Astrocyte (in vitro differentiated cells and primary cell): ENCODE measurements at regions not wholly inside any gene's neighbourhood (a gene's known extent, or its start where the extent isn't known, plus 50 kb on each side); places are given as distances from the start of the nearest gene placed in this dataset.
"Not testable (repeated sequence)": the region's sequence is repeated elsewhere in the genome, so short reads cannot be mapped to it uniquely, and the experiment has no call there.

Experiments used
- DNase-seq: peaks from one replicate; pipeline ENCODE4 v3.0.0-alpha.2; 2010; ENCODE audit warnings: low read depth
- FAIRE-seq: peaks from 2 replicates; lab custom pipeline; 2011; peaks lifted over from hg19 to GRCh38; lab: Jason Lieb, UNC
- H2AFZ ChIP-seq: 2 replicates; pipeline ENCODE4 v1.6.0; 2012; ENCODE audit warnings: low read depth, low read length, inconsistent platforms
- H3K27ac ChIP-seq: 2 replicates; pipeline ENCODE4 v1.5.1; 2011; ENCODE audit warnings: low read depth, low read length, inconsistent platforms
- H3K27me3 ChIP-seq: 2 replicates; pipeline ENCODE4 v1.6.0; 2011; ENCODE audit warnings: low read length, inconsistent platforms; ENCODE audit not compliant: insufficient read depth
- H3K36me3 ChIP-seq: 2 replicates; pipeline ENCODE4 v1.5.1; 2011; ENCODE audit warnings: low read length, inconsistent platforms; ENCODE audit not compliant: insufficient read depth
- H3K4me1 ChIP-seq: 2 replicates; pipeline ENCODE4 v1.5.1; 2011; ENCODE audit warnings: low read length, inconsistent platforms; ENCODE audit not compliant: insufficient read depth
- H3K4me2 ChIP-seq: 2 replicates; pipeline ENCODE4 v1.6.0; 2012; ENCODE audit warnings: low read length, inconsistent platforms
- H3K4me3 ChIP-seq: 2 replicates; pipeline ENCODE4 v1.5.1; 2011; ENCODE audit warnings: low read depth, mild to moderate bottlenecking, low read length, inconsistent platforms; ENCODE audit not compliant: insufficient read depth
- H3K79me2 ChIP-seq: 2 replicates; pipeline ENCODE4 v1.6.0; 2012; ENCODE audit warnings: mild to moderate bottlenecking, low read length, inconsistent platforms; ENCODE audit not compliant: insufficient read depth
- H3K9ac ChIP-seq: 2 replicates; pipeline ENCODE4 v1.6.0; 2012; ENCODE audit warnings: mild to moderate bottlenecking, low read length, inconsistent platforms
- H3K9me3 ChIP-seq: 2 replicates; pipeline ENCODE4 v1.5.1; 2012; ENCODE audit warnings: low read depth, mild to moderate bottlenecking, low read length, inconsistent platforms; ENCODE audit not compliant: insufficient read depth
- H4K20me1 ChIP-seq: 2 replicates; pipeline ENCODE4 v1.6.0; 2012; ENCODE audit warnings: low read length, inconsistent platforms; ENCODE audit not compliant: insufficient read depth
- H3K27ac Mint-ChIP-seq: one replicate; pipeline ENCODE4 v1.8.0; 2021; ENCODE audit warnings: mild to moderate bottlenecking, mixed read lengths; ENCODE audit not compliant: unreplicated experiment
- H3K27me3 Mint-ChIP-seq: one replicate; pipeline ENCODE4 v1.8.0; 2021; ENCODE audit warnings: low read depth, mixed read lengths; ENCODE audit not compliant: unreplicated experiment
- H3K36me3 Mint-ChIP-seq: one replicate; pipeline ENCODE4 v1.8.0; 2021; ENCODE audit warnings: low read depth, mixed read lengths; ENCODE audit not compliant: unreplicated experiment
- H3K4me1 Mint-ChIP-seq: one replicate; pipeline ENCODE4 v1.8.0; 2021; ENCODE audit warnings: low read depth, mixed read lengths; ENCODE audit not compliant: unreplicated experiment
- H3K4me3 Mint-ChIP-seq: one replicate; pipeline ENCODE4 v1.8.0; 2021; ENCODE audit warnings: mild to moderate bottlenecking, moderate library complexity, mixed read lengths; ENCODE audit not compliant: unreplicated experiment
- H3K9me3 Mint-ChIP-seq: one replicate; pipeline ENCODE4 v1.8.0; 2021; ENCODE audit warnings: mild to moderate bottlenecking, mixed read lengths; ENCODE audit not compliant: unreplicated experiment
- EZH2 ChIP-seq: IDR thresholded peaks from 2 replicates; pipeline ENCODE4 v1.6.1; 2012; ENCODE audit warnings: mild to moderate bottlenecking, low read length, inconsistent platforms; ENCODE audit not compliant: insufficient read depth
- TF ChIP-seq, protein P1 (sequence below): IDR thresholded peaks from 2 replicates; pipeline ENCODE4 v1.5.1; 2011; ENCODE audit warnings: low read depth, mild to moderate bottlenecking, inconsistent platforms, low read length, moderate library complexity; ENCODE audit not compliant: insufficient read depth

DNA sequence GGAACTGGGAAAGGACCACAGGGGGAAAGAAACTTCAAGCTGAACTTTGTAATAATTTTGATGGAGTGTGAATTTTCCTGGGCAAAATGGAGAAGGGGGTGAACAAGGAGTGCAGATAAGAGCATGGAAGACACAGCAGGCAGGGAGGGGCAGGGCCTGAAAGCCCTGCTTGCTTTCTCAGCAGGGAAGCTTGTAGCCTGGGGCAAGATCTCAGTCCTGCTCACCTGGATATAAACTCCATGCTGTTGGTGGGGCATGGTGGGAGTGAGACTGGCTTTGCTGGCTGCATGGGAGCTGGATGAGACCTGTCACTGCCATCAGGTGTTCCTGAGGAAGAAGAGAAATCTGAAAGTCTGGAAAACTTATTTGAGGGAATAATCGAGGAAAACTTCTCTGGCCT lies 58.7 kb upstream of the RC3H1 start:
- Histone ChIP-seq H3K4me2 (no peak overlapping the region), H3K9ac (no peak overlapping the region), H3K9me3 (no peaks in the 10 kb centered on the region), H4K20me1 (no peaks in the 10 kb centered on the region), H3K4me3 (no peak overlapping the region), H3K36me3 (no peaks in the 10 kb centered on the region), H3K4me1 (no peaks in the 10 kb centered on the region), H3K27ac (no peak overlapping the region), H3K27me3 (no peaks in the 10 kb centered on the region), H3K79me2 (no peaks in the 10 kb centered on the region), H2AFZ (no peak overlapping the region)
- Mint-ChIP-seq H3K9me3 (peaks cover 13% of the 10 kb centered on the region), H3K27ac (no peak overlapping the region), H3K36me3 (peaks cover 3% of the 10 kb centered on the region), H3K4me1 (no peaks in the 10 kb centered on the region), H3K4me3 (no peak overlapping the region), H3K27me3 (peaks cover 3% of the 10 kb centered on the region)
- DNase-seq (no peak), FAIRE-seq (peak; percentile 65)
- TF ChIP-seq, protein P1, sequence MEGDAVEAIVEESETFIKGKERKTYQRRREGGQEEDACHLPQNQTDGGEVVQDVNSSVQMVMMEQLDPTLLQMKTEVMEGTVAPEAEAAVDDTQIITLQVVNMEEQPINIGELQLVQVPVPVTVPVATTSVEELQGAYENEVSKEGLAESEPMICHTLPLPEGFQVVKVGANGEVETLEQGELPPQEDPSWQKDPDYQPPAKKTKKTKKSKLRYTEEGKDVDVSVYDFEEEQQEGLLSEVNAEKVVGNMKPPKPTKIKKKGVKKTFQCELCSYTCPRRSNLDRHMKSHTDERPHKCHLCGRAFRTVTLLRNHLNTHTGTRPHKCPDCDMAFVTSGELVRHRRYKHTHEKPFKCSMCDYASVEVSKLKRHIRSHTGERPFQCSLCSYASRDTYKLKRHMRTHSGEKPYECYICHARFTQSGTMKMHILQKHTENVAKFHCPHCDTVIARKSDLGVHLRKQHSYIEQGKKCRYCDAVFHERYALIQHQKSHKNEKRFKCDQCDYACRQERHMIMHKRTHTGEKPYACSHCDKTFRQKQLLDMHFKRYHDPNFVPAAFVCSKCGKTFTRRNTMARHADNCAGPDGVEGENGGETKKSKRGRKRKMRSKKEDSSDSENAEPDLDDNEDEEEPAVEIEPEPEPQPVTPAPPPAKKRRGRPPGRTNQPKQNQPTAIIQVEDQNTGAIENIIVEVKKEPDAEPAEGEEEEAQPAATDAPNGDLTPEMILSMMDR, result no peak
- no peak for TF ChIP-seq EZH2

DNA sequence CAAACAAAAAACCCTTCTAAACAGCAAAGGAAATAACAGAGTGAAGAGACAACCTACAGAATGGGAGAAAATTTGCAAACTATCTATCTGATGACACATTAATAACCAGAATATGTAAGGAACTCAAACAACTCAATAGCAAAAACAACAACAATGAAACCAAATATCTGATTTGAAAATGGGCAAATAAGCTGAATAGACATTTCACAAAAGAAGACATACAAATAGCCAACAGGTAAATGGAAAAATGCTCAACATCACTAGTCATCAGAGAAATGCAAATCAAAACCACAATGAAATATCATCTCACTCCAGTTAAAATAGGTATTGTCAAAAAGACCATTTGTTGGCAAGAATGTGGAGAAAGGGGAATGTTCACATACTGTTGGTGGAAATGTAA lies 57.6 kb upstream of the RC3H1 start:
- peaks cover 3% of the 10 kb centered on the region for H3K36me3 Mint-ChIP-seq
- H3K9me3 Mint-ChIP-seq, result peaks cover 11% of the 10 kb centered on the region
- no peaks in the 10 kb centered on the region for H3K79me2 ChIP-seq
- H3K36me3 ChIP-seq, result no peaks in the 10 kb centered on the region
- peaks cover 3% of the 10 kb centered on the region for H3K27me3 Mint-ChIP-seq
- no peak overlapping the region for H3K4me3 ChIP-seq
- DNase-seq (no peak), FAIRE-seq (no peak)
- H3K9me3 ChIP-seq, result no peaks in the 10 kb centered on the region
- no peaks in the 10 kb centered on the region for H4K20me1 ChIP-seq
- peaks cover 2% of the 10 kb centered on the region for H3K4me1 Mint-ChIP-seq
- H3K4me2 ChIP-seq, result no peak overlapping the region
- H3K4me3 Mint-ChIP-seq, result no peak overlapping the region
- H3K4me1 ChIP-seq, result no peaks in the 10 kb centered on the region
- TF ChIP-seq, protein P1, result no peak
- no peak overlapping the region for H3K27ac ChIP-seq
- H3K27me3 ChIP-seq, result no peaks in the 10 kb centered on the region
- no peak overlapping the region for H3K27ac Mint-ChIP-seq
- no peak overlapping the region for H3K9ac ChIP-seq
- H2AFZ ChIP-seq, result no peak overlapping the region

DNA sequence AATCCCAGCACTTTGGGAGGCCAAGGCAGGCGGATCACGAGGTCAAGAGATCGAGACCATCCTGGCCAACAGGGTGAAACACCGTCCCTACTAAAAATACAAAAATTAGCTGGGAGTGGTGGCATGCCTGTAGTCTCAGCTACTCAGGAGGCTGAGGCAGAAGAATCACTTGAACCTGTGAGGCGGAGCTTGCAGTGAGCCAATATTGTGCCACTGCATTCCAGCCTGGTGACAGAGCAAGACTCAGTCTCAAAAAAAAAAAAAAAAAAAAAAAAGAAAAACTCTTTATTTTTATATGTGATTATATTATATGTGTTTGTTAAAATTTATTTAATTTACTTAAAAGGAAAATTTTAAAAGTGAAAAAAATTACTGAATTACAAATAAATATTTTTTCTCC lies 56.8 kb upstream of the RC3H1 start:
- not testable (repeated sequence) for DNase-seq

More for the DNA sequence above, 56.8 kb upstream of the RC3H1 start:
- not testable (repeated sequence) for H2AFZ ChIP-seq, H3K9me3 ChIP-seq, H3K4me3 Mint-ChIP-seq, H4K20me1 ChIP-seq, H3K36me3 ChIP-seq, H3K4me2 ChIP-seq, H3K27ac ChIP-seq, H3K4me3 ChIP-seq, FAIRE-seq, H3K27me3 Mint-ChIP-seq, H3K27me3 ChIP-seq, H3K4me1 Mint-ChIP-seq, H3K79me2 ChIP-seq, H3K36me3 Mint-ChIP-seq, H3K27ac Mint-ChIP-seq, H3K9ac ChIP-seq, H3K4me1 ChIP-seq
- peaks cover 11% of the 10 kb centered on the region for H3K9me3 Mint-ChIP-seq
